GM21786 (cell line): ENCODE measurements at regions not wholly inside any gene's neighbourhood (a gene's known extent, or its start where the extent isn't known, plus 50 kb on each side); places are given as distances from the start of the nearest gene placed in this dataset.
"Not testable (repeated sequence)": the region's sequence is repeated elsewhere in the genome, so short reads cannot be mapped to it uniquely, and the experiment has no call there.

Experiments used
- ATAC-seq: cut with Tn5 transposase; IDR thresholded peaks from one replicate; pipeline ENCODE4 v1.9.1; 2021; ENCODE audit not compliant: unreplicated experiment

GRCh38 chr20:50438986-50439407 lies 71.2 kb upstream of the PTPN1 start:
- ATAC-seq, result no peak

DNA sequence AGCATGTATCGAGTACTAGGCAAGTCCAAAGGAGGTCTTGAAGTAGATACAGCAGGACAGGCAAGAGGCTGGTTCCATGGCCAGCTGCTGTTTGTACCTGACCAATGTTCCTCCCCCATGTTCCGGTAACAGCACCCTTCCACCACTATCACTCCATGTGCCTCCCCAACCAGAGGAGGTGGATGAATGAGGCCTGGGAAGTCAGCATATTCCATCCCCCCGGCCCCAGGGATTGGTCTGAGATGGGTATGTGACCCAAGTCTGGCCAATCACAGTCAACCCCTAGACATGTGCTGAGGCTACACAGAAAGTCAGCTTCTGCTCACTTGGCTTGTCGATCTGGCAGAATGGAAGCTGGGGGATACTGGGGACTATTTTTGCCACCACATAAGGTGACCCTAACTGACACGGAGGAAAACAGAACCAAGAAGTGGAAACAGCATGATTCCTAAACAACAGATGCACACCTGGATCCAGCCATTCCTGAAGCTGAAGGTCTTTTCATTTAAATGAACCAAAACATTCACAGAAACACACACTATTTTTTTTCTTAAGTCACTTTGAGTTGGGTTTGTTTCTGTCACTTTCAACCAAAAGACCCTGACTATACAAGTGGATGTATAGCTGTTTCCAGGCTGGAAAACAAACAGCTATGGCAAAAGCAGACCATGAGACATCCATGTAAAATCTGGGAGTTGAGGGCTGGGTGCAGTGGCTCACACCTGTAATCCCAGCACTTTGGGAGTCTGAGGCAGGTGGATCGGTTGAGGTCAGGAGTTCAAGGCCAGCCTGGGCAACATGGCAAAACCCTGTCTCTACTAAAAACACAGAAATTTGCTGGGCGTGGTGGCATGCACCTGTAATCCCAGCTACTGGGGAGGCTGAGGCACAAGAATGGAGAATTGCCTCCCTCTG lies 70.4 kb upstream of the PTPN1 start:
- ATAC-seq, result no peak

DNA sequence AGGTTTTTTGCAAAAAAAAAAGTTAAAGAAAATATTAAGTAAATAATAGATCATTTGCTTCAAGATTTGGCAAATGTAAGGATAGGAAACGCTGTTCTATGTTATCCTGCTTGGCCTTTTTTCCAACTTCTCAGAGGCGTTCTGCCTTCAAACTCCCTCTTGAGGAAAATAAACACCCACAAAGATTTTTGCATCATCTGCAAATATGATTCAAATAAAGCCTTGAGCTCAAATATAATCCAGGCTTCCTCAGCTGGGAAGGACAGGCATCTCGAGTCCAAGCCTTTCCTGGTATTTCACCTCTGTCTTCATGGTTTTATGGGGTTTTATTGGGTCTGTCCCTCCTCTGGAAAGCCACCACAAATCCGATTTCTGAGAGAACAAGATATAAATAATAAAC lies 67.7 kb upstream of the PTPN1 start:
- no peak for ATAC-seq

GRCh38 chr20:50445354-50446151 lies 64.6 kb upstream of the PTPN1 start:
- no peak for ATAC-seq

DNA sequence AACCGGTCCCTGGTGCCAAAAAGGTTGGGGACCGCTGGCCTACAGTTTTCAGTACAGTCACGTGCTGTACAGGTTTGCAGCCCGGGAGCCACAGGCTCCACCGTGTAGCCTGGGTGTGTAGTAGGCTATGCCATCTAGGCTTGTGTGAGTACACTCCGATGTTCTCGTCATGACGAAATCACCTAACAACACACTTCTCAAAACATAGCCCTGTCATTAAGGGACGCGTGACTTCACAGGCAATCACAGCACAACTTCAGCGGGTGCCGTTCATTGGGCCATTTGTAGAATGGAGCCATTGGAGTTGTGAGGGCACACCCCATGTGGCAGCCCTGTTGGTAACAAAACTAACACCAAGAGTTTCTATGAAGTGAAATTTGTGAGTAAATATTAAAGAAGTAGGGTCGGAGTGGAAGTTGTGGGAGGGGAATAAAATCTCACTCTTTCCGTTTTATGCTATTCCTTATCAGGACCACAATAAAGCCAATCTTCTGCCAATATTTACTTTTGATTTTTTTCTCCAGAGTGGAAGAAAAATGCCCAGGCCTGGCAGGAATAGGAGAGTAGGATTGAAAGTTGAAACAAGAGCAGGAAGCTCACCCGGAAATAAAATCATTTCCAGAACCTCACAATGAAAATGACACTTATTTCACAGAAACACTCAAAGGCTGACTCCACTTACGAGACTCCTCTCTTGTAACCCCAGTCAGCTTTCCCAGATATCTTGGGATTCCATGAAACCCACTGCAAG lies 63.7 kb upstream of the PTPN1 start:
- ATAC-seq, result no peak

- ATAC-seq, result no peak
Measured at GRCh38 chr20:50447102-50447804, 62.9 kb upstream of the PTPN1 start.

GRCh38 chr20:50447817-50448216 lies 62.4 kb upstream of the PTPN1 start:
- ATAC-seq, result no peak

DNA sequence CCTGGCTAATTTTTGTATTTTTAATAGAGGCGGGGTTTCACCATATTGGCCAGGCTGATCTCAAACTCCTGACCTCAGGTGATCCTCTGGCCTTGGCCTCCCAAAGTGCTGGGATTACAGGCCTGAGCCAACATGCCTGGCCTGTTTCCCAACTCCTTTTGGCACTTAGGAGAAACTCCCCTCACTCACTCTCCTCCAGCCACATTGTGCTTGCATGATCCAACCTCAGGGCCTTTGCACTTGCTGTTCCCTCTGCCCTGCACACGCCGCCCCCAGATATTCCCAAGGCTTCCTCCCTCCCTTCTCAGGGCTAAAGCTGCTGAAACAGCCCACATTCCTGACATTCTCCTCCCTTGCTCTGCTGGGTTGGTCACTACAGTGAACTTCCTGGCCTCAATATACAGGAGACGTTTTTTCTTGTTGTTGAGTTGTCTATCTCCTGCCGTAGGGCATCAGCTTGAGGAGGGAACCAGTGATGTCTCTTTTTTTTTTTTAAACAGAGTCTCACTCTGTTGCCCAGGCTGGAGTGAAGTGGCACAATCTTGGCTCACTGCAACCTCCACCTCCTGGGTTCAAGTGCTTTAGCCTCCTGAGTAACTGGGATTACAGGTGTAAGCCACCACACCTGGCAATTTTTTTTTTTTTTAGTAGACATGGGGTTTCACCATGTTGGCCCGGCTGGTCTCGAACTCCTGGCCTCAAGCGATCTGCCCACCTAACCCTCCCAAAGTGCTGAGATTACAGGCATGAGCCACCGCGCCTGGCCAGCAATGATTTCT lies 61.4 kb upstream of the PTPN1 start:
- ATAC-seq, result not testable (repeated sequence)

- no peak for ATAC-seq
Measured at GRCh38 chr20:50449738-50450492, 60.3 kb upstream of the PTPN1 start.

- ATAC-seq, result no peak
Measured at GRCh38 chr20:50450493-50450826, 59.7 kb upstream of the PTPN1 start.

- peak; percentile 73 for ATAC-seq
Measured at GRCh38 chr20:50450881-50451752, 59.1 kb upstream of the PTPN1 start.

DNA sequence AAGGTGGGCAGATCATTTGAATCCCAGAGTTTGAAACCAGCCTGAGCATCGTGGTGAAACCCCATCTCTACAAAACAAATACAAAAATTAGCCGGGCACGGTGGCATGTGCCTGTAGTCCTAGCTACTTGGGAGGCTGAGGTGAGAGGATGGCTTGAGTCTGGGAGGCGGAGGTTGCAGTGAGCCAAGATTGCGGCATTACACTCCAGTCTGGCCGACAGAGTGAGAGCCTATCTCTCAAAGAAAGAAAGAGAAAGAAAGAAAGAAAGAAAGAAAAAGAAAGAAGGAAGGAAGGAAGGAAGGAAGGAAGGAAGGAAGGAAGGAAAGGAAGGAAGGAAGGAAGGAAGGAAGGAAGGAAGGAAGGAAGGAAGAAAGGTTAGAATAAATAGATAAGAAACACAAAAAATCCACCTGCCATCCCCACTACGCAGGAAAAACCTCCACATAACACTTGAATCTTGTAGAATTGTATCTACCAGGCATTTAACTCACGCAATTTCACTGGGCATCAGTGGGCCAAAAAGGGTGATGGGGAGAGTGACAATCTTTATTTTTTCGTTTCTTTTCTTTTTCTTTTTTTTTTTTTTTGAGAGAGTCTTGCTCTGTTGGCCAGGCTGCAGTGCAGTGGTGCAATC lies 58.3 kb upstream of the PTPN1 start:
- not testable (repeated sequence) for ATAC-seq

GRCh38 chr20:50453533-50454244 lies 56.5 kb upstream of the PTPN1 start:
- no peak for ATAC-seq

DNA sequence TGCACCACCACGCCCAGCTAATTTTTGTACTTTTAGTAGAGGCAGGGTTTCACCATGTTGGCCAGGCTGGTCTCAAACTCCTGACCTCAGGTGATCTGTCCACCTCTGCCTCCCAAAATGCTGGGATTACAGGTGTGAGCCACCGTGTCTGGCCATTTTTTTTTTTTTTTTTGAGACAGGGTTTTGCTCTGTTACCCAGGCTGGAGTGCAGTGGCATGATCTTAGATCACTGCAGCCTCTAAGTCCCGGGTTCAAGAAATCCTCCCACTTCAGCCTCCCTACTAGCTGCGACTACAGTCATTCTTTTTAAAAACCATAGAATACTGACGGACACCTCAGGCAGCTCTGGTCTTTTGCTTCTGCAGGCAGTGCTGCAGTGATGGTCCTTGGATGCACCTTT lies 54.9 kb upstream of the PTPN1 start:
- ATAC-seq, result not testable (repeated sequence)

GRCh38 chr20:50455656-50456451 lies 54.3 kb upstream of the PTPN1 start:
- no peak for ATAC-seq
